ENCODE measurements at regions not wholly inside any gene's neighbourhood (a gene's known extent, or its start where the extent isn't known, plus 50 kb on each side); places are given as distances from the start of the nearest gene placed in this dataset.

- no peak for TF ChIP-seq CTCF (IDR thresholded peaks at IDR 0.05 in 2 of 3, conservative IDR thresholded peaks at IDR 0.05 in 1 of 3; ENCODE audit: borderline replicate concordance in 1 of 3, insufficient read depth in 1 of 3, low read depth in 2 of 3, low read length in 2 of 3)
- TF ChIP-seq SP1 (IDR thresholded peaks at IDR 0.05; ENCODE audit: low read depth), result no peak
- TF ChIP-seq YY1 (IDR thresholded peaks at IDR 0.05; ENCODE audit: extremely low read depth, insufficient replicate concordance, low read depth, low read length), result no peak
- no peak for TF ChIP-seq EZH2phosphoT487 (IDR thresholded peaks at IDR 0.05; ENCODE audit: borderline replicate concordance)
- TF ChIP-seq EZH2 (IDR thresholded peaks at IDR 0.05), result no peak
- no peak for TF ChIP-seq MAX (IDR thresholded peaks at IDR 0.05)
- TF ChIP-seq RAD21 (IDR thresholded peaks at IDR 0.05; ENCODE audit: low read depth), result no peak
Measured at GRCh38 chr4:55016131-55016530, 109.3 kb downstream of the KDR start.
